CD4-positive, alpha-beta T cell treated with Interleukin-21 for 1 hour (primary cell): ENCODE measurements at regions not wholly inside any gene's neighbourhood (a gene's known extent, or its start where the extent isn't known, plus 50 kb on each side); places are given as distances from the start of the nearest gene placed in this dataset.
"Not testable (repeated sequence)": the region's sequence is repeated elsewhere in the genome, so short reads cannot be mapped to it uniquely, and the experiment has no call there.

Experiments
- DNase-seq: peaks from one replicate; pipeline ENCODE4 v3.0.0-alpha.2; 2020

- DNase-seq: no peak
Measured at GRCh38 chr9:126057121-126057825, 269.4 kb upstream of the MVB12B start.

GRCh38 chr9:126058011-126058531, 268.6 kb upstream of the MVB12B start:
- no peak for DNase-seq

GRCh38 chr9:126058591-126058990, 268.0 kb upstream of the MVB12B start:
- no peak for DNase-seq

- DNase-seq: no peak
Measured at GRCh38 chr9:126061575-126061974, 265.1 kb upstream of the MVB12B start.

- no peak for DNase-seq
Measured at GRCh38 chr9:126062158-126062886, 264.3 kb upstream of the MVB12B start.

- no peak for DNase-seq
Measured at GRCh38 chr9:126063326-126063725, 263.3 kb upstream of the MVB12B start.

- no peak for DNase-seq
Measured at GRCh38 chr9:126066131-126066530, 260.5 kb upstream of the MVB12B start.

GRCh38 chr9:126067031-126067734, 259.4 kb upstream of the MVB12B start:
- no peak for DNase-seq

- no peak for DNase-seq
Measured at GRCh38 chr9:126068534-126069230, 257.9 kb upstream of the MVB12B start.

GRCh38 chr9:126069400-126069955, 257.2 kb upstream of the MVB12B start:
- no peak for DNase-seq

- no peak for DNase-seq
Measured at GRCh38 chr9:126070058-126070655, 256.5 kb upstream of the MVB12B start.

GRCh38 chr9:126071076-126071750, 255.4 kb upstream of the MVB12B start:
- no peak for DNase-seq

GRCh38 chr9:126077656-126078055, 249.0 kb upstream of the MVB12B start:
- DNase-seq: not testable (repeated sequence)

GRCh38 chr9:126080641-126081040, 246.0 kb upstream of the MVB12B start:
- no peak for DNase-seq

GRCh38 chr9:126081746-126082145, 244.9 kb upstream of the MVB12B start:
- no peak for DNase-seq

GRCh38 chr9:126084008-126084407, 242.6 kb upstream of the MVB12B start:
- DNase-seq: no peak

GRCh38 chr9:126084696-126085095, 241.9 kb upstream of the MVB12B start:
- no peak for DNase-seq

GRCh38 chr9:126085170-126085569, 241.5 kb upstream of the MVB12B start:
- DNase-seq: no peak

- DNase-seq: no peak
Measured at GRCh38 chr9:126088336-126088735, 238.3 kb upstream of the MVB12B start.

GRCh38 chr9:126089789-126090188, 236.8 kb upstream of the MVB12B start:
- no peak for DNase-seq

- no peak for DNase-seq
Measured at GRCh38 chr9:126093771-126094170, 232.9 kb upstream of the MVB12B start.
